SK-N-SH (cell line): ENCODE measurements at regions not wholly inside any gene's neighbourhood (a gene's known extent, or its start where the extent isn't known, plus 50 kb on each side); places are given as distances from the start of the nearest gene placed in this dataset.

Experiments
- CTCF ChIA-PET: fragments of 300-600, 350-600 bp; formaldehyde crosslinking; extraction: SDS; loops from one replicate; lab custom pipeline; 2021; lab: Yijun Ruan, JAX
- POLR2A ChIA-PET: fragments of 350-600 bp; sonication (Branson Sonifier 250); formaldehyde crosslinking; extraction: SDS; loops from one replicate; lab custom pipeline; 2020; ENCODE audit warnings: antibody characterized with exemption, inconsistent platforms; lab: Yijun Ruan, JAX
- DNase-seq: peaks from one replicate; pipeline ENCODE4 v3.0.0; 2012
- H2AFZ ChIP-seq: fragments of 200-600 bp; sonication (generic); 2 replicates; pipeline ENCODE4 v1.8.1; 2016; ENCODE audit warnings: antibody characterized with exemption, mild to moderate bottlenecking, low read depth
- H3F3A ChIP-seq: fragments of 200-600 bp; sonication (generic); replicated peaks from 2 replicates; pipeline ENCODE3; 2016; ENCODE audit warnings: antibody characterized with exemption, mild to moderate bottlenecking; ENCODE audit not compliant: insufficient read depth
- H3K27ac ChIP-seq, 2 experiments: fragments of 200-500 bp in 1 of 2; fragments of 200-600 bp in 1 of 2; sonication (Bioruptor generic) in 1 of 2; sonication (generic), shearing (Covaris generic) in 1 of 2; 2 replicates each; pipeline versions ENCODE4 v1.5.1 to v1.6.1; 2014 to 2016; ENCODE audit warnings: low read depth in 2 of 2, inconsistent platforms in 1 of 2, low read length in 1 of 2, mild to moderate bottlenecking in 1 of 2, mixed read lengths in 1 of 2
- H3K27me3 ChIP-seq: fragments of 200-600 bp; sonication (generic), shearing (Covaris generic); 2 replicates; pipeline ENCODE4 v1.6.1; 2016; ENCODE audit warnings: mixed run types; ENCODE audit not compliant: insufficient read depth
- H3K36me3 ChIP-seq, 2 experiments: fragments of 200-500 bp in 1 of 2; fragments of 200-600 bp in 1 of 2; sonication (Bioruptor generic) in 1 of 2; sonication (generic) in 1 of 2; replicated peaks in 1 of 2; 2 replicates each; pipeline versions ENCODE3 to v1.5.1; 2014 to 2016; ENCODE audit warnings: low read length in 1 of 2, mild to moderate bottlenecking in 1 of 2; ENCODE audit not compliant: insufficient read depth in 2 of 2, control insufficient read depth in 1 of 2
- H3K4me1 ChIP-seq, 2 experiments: fragments of 200-500 bp in 1 of 2; fragments of 200-600 bp in 1 of 2; sonication (Bioruptor generic) in 1 of 2; sonication (generic), shearing (Covaris generic) in 1 of 2; 2 replicates each; pipeline versions ENCODE4 v1.5.1 to v1.6.1; 2014 to 2016; ENCODE audit warnings: low read depth in 1 of 2, low read length in 1 of 2, mixed run types in 1 of 2; ENCODE audit not compliant: insufficient read depth in 2 of 2, control insufficient read depth in 1 of 2
- H3K4me2 ChIP-seq: fragments of 200-600 bp; sonication (generic), shearing (Covaris generic); 2 replicates; pipeline ENCODE4 v1.6.1; 2017; ENCODE audit warnings: mixed run types
- H3K4me3 ChIP-seq, 2 experiments: fragments of 200-500 bp in 1 of 2; fragments of 200-600 bp in 1 of 2; sonication (Bioruptor generic) in 1 of 2; sonication (generic), shearing (Covaris generic) in 1 of 2; 2 replicates each; pipeline versions ENCODE4 v1.5.1 to v1.8.1; 2014 to 2016; ENCODE audit warnings: low read depth in 2 of 2, inconsistent platforms in 1 of 2, low read length in 1 of 2, mild to moderate bottlenecking in 1 of 2, mixed read lengths in 1 of 2, moderate library complexity in 1 of 2
- H3K79me2 ChIP-seq: fragments of 200-600 bp; sonication (generic); 2 replicates; pipeline ENCODE4 v1.8.1; 2017; ENCODE audit warnings: mild to moderate bottlenecking; ENCODE audit not compliant: insufficient read depth
- H3K9ac ChIP-seq: fragments of 200-600 bp; sonication (generic); 2 replicates; pipeline ENCODE4 v1.6.1; 2017; ENCODE audit warnings: mixed run types
- H3K9me2 ChIP-seq: fragments of 200-600 bp; sonication (generic); 2 replicates; pipeline ENCODE4 v1.6.1; 2017; ENCODE audit warnings: mixed run types
- H3K9me3 ChIP-seq: fragments of 200-600 bp; sonication (generic); 2 replicates; pipeline ENCODE4 v1.6.1; 2017; ENCODE audit warnings: mixed run types, mild to moderate bottlenecking, moderate library complexity
- H4K20me1 ChIP-seq: fragments of 200-600 bp; sonication (generic); 2 replicates; pipeline ENCODE4 v1.6.1; 2017; ENCODE audit warnings: mild to moderate bottlenecking, mixed run types; ENCODE audit not compliant: insufficient read depth
- EZH2phosphoT487 ChIP-seq: fragments of 200-600 bp; sonication (generic); IDR thresholded peaks from 2 replicates; pipeline ENCODE4 v1.6.1; 2017; ENCODE audit warnings: low read depth, mixed run types, mild to moderate bottlenecking, antibody characterized with exemption, moderate library complexity, borderline replicate concordance
- FOXJ3 ChIP-seq: sonication (generic); formaldehyde crosslinking; IDR thresholded peaks from 2 replicates; pipeline ENCODE4 v1.5.1; 2020; ENCODE audit warnings: mild to moderate bottlenecking, missing genetic modification reagents
- MEF2A ChIP-seq: IDR thresholded peaks from 2 replicates; pipeline ENCODE4 v1.4.0; 2012; ENCODE audit warnings: low read depth, borderline replicate concordance
- NFIC ChIP-seq: IDR thresholded peaks from 2 replicates; pipeline ENCODE4 v1.4.0; 2012; ENCODE audit warnings: borderline replicate concordance
- NRF1 ChIP-seq: IDR thresholded peaks from 2 replicates; pipeline ENCODE4 v1.6.1; 2012; ENCODE audit warnings: low read depth, mild to moderate bottlenecking, low read length
- POLR2AphosphoS5 ChIP-seq: IDR thresholded peaks from 2 replicates; pipeline ENCODE4 v1.6.1; 2012; ENCODE audit warnings: low read depth, low read length
- RAD21 ChIP-seq: IDR thresholded peaks from 2 replicates; pipeline ENCODE4 v1.6.1; 2012; ENCODE audit warnings: mild to moderate bottlenecking, low read length
- RXRA ChIP-seq: IDR thresholded peaks from 2 replicates; pipeline ENCODE4 v1.4.0; 2012; ENCODE audit warnings: low read depth, mild to moderate bottlenecking, borderline replicate concordance
- SIN3A ChIP-seq: IDR thresholded peaks from 2 replicates; pipeline ENCODE4 v1.6.1; 2012; ENCODE audit warnings: low read depth, mild to moderate bottlenecking, low read length, moderate library complexity, borderline replicate concordance
- SMC3 ChIP-seq: IDR thresholded peaks from 2 replicates; pipeline ENCODE4 v1.6.1; 2012; ENCODE audit warnings: low read depth, low read length, improper control_type of control experiment
- TAF1 ChIP-seq: IDR thresholded peaks from 2 replicates; pipeline ENCODE4 v1.6.1; 2012; ENCODE audit warnings: low read depth, mild to moderate bottlenecking, low read length, moderate library complexity, borderline replicate concordance
- TEAD4 ChIP-seq: IDR thresholded peaks from 2 replicates; pipeline ENCODE4 v1.4.0; 2012; ENCODE audit warnings: mild to moderate bottlenecking, borderline replicate concordance; ENCODE audit not compliant: insufficient read depth
- YY1 ChIP-seq: IDR thresholded peaks from 2 replicates; pipeline ENCODE4 v1.4.0; 2012; ENCODE audit warnings: low read depth, mild to moderate bottlenecking
- WGBS: methylation state at CpG from one replicate; pipeline ENCODE4 v1.1.6; 2017; ENCODE audit warnings: low lambda C conversion rate; 5-methylcytosine and 5-hydroxymethylcytosine counted together
- TF ChIP-seq, protein P1 (sequence below): IDR thresholded peaks from 2 replicates; pipeline ENCODE4 v1.4.0; 2012; ENCODE audit warnings: low read depth, borderline replicate concordance
- TF ChIP-seq, protein P2 (sequence below): IDR thresholded peaks from 2 replicates; pipeline ENCODE4 v1.4.0; 2012; ENCODE audit warnings: low read depth, borderline replicate concordance
- TF ChIP-seq, protein P3 (sequence below): fragments of 150-350 bp; IDR thresholded peaks from 2 replicates; pipeline ENCODE4 v1.6.1; 2016; ENCODE audit warnings: mild to moderate bottlenecking, low read depth, low read length
- TF ChIP-seq, protein P4 (sequence below): IDR thresholded peaks from 2 replicates; pipeline ENCODE4 v1.6.1; 2012; ENCODE audit warnings: mild to moderate bottlenecking, low read depth, low read length, moderate library complexity

DNA sequence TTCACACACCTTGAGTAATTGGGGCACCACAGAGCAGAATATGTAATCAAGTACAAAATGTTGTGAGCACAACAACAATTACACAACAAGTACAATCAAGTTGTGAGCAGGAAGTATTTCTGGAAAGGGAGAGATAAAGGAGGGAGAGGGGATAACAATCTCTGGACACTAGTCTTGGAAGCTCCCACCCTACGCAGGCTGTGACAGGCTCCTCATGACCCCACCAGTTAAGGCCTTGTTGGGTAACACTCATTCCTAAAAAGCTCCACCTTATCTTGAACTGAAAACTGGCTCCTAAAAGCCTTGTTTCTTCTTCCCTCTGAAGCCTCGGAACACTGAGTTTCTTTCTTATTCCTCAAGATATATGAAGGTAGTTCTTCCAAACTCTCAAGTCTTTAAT is 806.0 kb downstream of the UQCRFS1 start:
- no peak overlapping the region for H3K4me3 ChIP-seq
- H2AFZ ChIP-seq = no peak overlapping the region
- CTCF ChIA-PET = no interaction called here
- no peak overlapping the region for H3K4me2 ChIP-seq
- POLR2A ChIA-PET = no interaction called here
- no peaks in the 10 kb centered on the region for H3F3A ChIP-seq
- TF ChIP-seq, protein P1, sequence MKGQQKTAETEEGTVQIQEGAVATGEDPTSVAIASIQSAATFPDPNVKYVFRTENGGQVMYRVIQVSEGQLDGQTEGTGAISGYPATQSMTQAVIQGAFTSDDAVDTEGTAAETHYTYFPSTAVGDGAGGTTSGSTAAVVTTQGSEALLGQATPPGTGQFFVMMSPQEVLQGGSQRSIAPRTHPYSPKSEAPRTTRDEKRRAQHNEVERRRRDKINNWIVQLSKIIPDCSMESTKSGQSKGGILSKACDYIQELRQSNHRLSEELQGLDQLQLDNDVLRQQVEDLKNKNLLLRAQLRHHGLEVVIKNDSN = no peak
- TF ChIP-seq, protein P2, sequence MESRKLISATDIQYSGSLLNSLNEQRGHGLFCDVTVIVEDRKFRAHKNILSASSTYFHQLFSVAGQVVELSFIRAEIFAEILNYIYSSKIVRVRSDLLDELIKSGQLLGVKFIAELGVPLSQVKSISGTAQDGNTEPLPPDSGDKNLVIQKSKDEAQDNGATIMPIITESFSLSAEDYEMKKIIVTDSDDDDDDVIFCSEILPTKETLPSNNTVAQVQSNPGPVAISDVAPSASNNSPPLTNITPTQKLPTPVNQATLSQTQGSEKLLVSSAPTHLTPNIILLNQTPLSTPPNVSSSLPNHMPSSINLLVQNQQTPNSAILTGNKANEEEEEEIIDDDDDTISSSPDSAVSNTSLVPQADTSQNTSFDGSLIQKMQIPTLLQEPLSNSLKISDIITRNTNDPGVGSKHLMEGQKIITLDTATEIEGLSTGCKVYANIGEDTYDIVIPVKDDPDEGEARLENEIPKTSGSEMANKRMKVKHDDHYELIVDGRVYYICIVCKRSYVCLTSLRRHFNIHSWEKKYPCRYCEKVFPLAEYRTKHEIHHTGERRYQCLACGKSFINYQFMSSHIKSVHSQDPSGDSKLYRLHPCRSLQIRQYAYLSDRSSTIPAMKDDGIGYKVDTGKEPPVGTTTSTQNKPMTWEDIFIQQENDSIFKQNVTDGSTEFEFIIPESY = no peak
- TF ChIP-seq SMC3 = no peak
- no peak for TF ChIP-seq NRF1
- no peaks in the 10 kb centered on the region for H3K4me1 ChIP-seq
- no peaks in the 10 kb centered on the region for H3K9me3 ChIP-seq
- H3K9me2 ChIP-seq = no peaks in the 10 kb centered on the region
- no peak for DNase-seq
- H4K20me1 ChIP-seq = no peaks in the 10 kb centered on the region
- H3K36me3 ChIP-seq = no peaks in the 10 kb centered on the region
- no peak overlapping the region for H3K27ac ChIP-seq
- no peaks in the 10 kb centered on the region for H3K79me2 ChIP-seq
- H3K9ac ChIP-seq = no peak overlapping the region
- H3K27me3 ChIP-seq = peaks cover 6% of the 10 kb centered on the region
- 5% methylated on average over 2 of the region's 2 CpGs for WGBS

DNA sequence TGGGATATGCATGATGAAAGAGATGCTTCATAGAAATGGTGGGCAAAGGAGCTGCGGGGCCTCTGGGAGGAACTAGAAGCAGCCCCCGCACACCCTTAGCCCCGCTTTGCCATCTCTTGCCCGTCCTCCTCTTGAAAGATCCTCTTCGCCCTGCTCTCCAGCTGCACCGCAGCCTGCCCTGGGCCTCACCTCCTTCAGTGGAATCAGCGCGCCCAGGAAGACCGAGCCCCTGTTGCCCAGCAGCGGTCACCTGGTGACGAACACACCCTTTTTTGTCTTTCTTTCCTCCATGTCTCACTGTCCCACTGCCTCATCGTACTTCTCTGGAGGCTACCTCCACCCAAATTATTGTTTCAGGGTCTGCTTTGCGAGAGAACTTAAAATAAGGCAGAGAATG is 807.6 kb downstream of the UQCRFS1 start:
- POLR2A ChIA-PET = no interaction called here
- H3K9ac ChIP-seq = no peak overlapping the region
- no peak overlapping the region for H3K4me3 ChIP-seq
- no peaks in the 10 kb centered on the region for H3K36me3 ChIP-seq
- CTCF ChIA-PET = no interaction called here
- no peak overlapping the region for H2AFZ ChIP-seq
- no peaks in the 10 kb centered on the region for H4K20me1 ChIP-seq
- no peaks in the 10 kb centered on the region for H3K9me2 ChIP-seq
- DNase-seq = no peak
- no peaks in the 10 kb centered on the region for H3F3A ChIP-seq
- H3K4me2 ChIP-seq = no peak overlapping the region
- H3K27me3 ChIP-seq = peaks cover 6% of the 10 kb centered on the region
- WGBS = 39% methylated on average over 13 of the region's 13 CpGs
- no peaks in the 10 kb centered on the region for H3K4me1 ChIP-seq
- H3K9me3 ChIP-seq = no peaks in the 10 kb centered on the region
- no peaks in the 10 kb centered on the region for H3K79me2 ChIP-seq
- H3K27ac ChIP-seq = no peak overlapping the region
- no peak for TF ChIP-seq RAD21
- TF ChIP-seq MEF2A = no peak
- TF ChIP-seq TEAD4 = no peak
- no peak for TF ChIP-seq SMC3
- no peak for TF ChIP-seq YY1
- TF ChIP-seq EZH2phosphoT487 = no peak
- no peak for TF ChIP-seq NRF1
- TF ChIP-seq, protein P3, sequence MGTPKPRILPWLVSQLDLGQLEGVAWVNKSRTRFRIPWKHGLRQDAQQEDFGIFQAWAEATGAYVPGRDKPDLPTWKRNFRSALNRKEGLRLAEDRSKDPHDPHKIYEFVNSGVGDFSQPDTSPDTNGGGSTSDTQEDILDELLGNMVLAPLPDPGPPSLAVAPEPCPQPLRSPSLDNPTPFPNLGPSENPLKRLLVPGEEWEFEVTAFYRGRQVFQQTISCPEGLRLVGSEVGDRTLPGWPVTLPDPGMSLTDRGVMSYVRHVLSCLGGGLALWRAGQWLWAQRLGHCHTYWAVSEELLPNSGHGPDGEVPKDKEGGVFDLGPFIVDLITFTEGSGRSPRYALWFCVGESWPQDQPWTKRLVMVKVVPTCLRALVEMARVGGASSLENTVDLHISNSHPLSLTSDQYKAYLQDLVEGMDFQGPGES = no peak
- TF ChIP-seq POLR2AphosphoS5 = no peak
- TF ChIP-seq TAF1 = no peak
- no peak for TF ChIP-seq RXRA
- TF ChIP-seq SIN3A = no peak
- no peak for TF ChIP-seq NFIC
- TF ChIP-seq, protein P4, sequence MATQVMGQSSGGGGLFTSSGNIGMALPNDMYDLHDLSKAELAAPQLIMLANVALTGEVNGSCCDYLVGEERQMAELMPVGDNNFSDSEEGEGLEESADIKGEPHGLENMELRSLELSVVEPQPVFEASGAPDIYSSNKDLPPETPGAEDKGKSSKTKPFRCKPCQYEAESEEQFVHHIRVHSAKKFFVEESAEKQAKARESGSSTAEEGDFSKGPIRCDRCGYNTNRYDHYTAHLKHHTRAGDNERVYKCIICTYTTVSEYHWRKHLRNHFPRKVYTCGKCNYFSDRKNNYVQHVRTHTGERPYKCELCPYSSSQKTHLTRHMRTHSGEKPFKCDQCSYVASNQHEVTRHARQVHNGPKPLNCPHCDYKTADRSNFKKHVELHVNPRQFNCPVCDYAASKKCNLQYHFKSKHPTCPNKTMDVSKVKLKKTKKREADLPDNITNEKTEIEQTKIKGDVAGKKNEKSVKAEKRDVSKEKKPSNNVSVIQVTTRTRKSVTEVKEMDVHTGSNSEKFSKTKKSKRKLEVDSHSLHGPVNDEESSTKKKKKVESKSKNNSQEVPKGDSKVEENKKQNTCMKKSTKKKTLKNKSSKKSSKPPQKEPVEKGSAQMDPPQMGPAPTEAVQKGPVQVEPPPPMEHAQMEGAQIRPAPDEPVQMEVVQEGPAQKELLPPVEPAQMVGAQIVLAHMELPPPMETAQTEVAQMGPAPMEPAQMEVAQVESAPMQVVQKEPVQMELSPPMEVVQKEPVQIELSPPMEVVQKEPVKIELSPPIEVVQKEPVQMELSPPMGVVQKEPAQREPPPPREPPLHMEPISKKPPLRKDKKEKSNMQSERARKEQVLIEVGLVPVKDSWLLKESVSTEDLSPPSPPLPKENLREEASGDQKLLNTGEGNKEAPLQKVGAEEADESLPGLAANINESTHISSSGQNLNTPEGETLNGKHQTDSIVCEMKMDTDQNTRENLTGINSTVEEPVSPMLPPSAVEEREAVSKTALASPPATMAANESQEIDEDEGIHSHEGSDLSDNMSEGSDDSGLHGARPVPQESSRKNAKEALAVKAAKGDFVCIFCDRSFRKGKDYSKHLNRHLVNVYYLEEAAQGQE = no peak
- no peak for TF ChIP-seq FOXJ3 (CRISPR knock-in tag)
- TF ChIP-seq, protein P2 = no peak
